GM18517 (cell line): ENCODE measurements at regions not wholly inside any gene's neighbourhood (a gene's known extent, or its start where the extent isn't known, plus 50 kb on each side); places are given as distances from the start of the nearest gene placed in this dataset.
"Not testable (repeated sequence)": the region's sequence is repeated elsewhere in the genome, so short reads cannot be mapped to it uniquely, and the experiment has no call there.

Experiments
- ATAC-seq: cut with Tn5 transposase; IDR thresholded peaks from one replicate; pipeline ENCODE4 v1.9.1; 2021; ENCODE audit warnings: mild to moderate bottlenecking, moderate library complexity; ENCODE audit not compliant: unreplicated experiment

- no peak for ATAC-seq
Measured at GRCh38 chr12:86724716-86725115, 468.5 kb upstream of the MGAT4C start.

GRCh38 chr12:86723326-86723725 is 467.1 kb upstream of the MGAT4C start:
- no peak for ATAC-seq

- no peak for ATAC-seq
Measured at GRCh38 chr12:86721713-86722397, 465.7 kb upstream of the MGAT4C start.

GRCh38 chr12:86719381-86719780 is 463.2 kb upstream of the MGAT4C start:
- ATAC-seq, result no peak

- no peak for ATAC-seq
Measured at GRCh38 chr12:86713121-86713520, 456.9 kb upstream of the MGAT4C start.

GRCh38 chr12:86712425-86712843 is 456.2 kb upstream of the MGAT4C start:
- ATAC-seq, result no peak

- no peak for ATAC-seq
Measured at GRCh38 chr12:86711731-86712130, 455.5 kb upstream of the MGAT4C start.

- no peak for ATAC-seq
Measured at GRCh38 chr12:86710109-86710508, 453.9 kb upstream of the MGAT4C start.

GRCh38 chr12:86709017-86709416 is 452.8 kb upstream of the MGAT4C start:
- not testable (repeated sequence) for ATAC-seq

- no peak for ATAC-seq
Measured at GRCh38 chr12:86698641-86698980, 442.4 kb upstream of the MGAT4C start.

GRCh38 chr12:86697916-86698640 is 441.9 kb upstream of the MGAT4C start:
- ATAC-seq, result no peak

- no peak for ATAC-seq
Measured at GRCh38 chr12:86683568-86684304, 427.5 kb upstream of the MGAT4C start.

GRCh38 chr12:86681060-86681459 is 424.9 kb upstream of the MGAT4C start:
- no peak for ATAC-seq

- ATAC-seq, result no peak
Measured at GRCh38 chr12:86675197-86675596, 419.0 kb upstream of the MGAT4C start.

GRCh38 chr12:86670986-86671385 is 414.8 kb upstream of the MGAT4C start:
- no peak for ATAC-seq

- no peak for ATAC-seq
Measured at GRCh38 chr12:86669010-86669409, 412.8 kb upstream of the MGAT4C start.

- no peak for ATAC-seq
Measured at GRCh38 chr12:86666316-86666715, 410.1 kb upstream of the MGAT4C start.

GRCh38 chr12:86663716-86664115 is 407.5 kb upstream of the MGAT4C start:
- no peak for ATAC-seq

- no peak for ATAC-seq
Measured at GRCh38 chr12:86663173-86663572, 407.0 kb upstream of the MGAT4C start.

- ATAC-seq, result no peak
Measured at GRCh38 chr12:86662464-86662863, 406.3 kb upstream of the MGAT4C start.

- no peak for ATAC-seq
Measured at GRCh38 chr12:86660488-86661147, 404.4 kb upstream of the MGAT4C start.
